HG02852 (cell line): ENCODE measurements at regions not wholly inside any gene's neighbourhood (a gene's known extent, or its start where the extent isn't known, plus 50 kb on each side); places are given as distances from the start of the nearest gene placed in this dataset.

Experiments
- ATAC-seq: cut with Tn5 transposase; IDR thresholded peaks from one replicate; pipeline ENCODE4 v1.9.1; 2021; ENCODE audit warnings: mild to moderate bottlenecking, moderate library complexity; ENCODE audit not compliant: unreplicated experiment

DNA sequence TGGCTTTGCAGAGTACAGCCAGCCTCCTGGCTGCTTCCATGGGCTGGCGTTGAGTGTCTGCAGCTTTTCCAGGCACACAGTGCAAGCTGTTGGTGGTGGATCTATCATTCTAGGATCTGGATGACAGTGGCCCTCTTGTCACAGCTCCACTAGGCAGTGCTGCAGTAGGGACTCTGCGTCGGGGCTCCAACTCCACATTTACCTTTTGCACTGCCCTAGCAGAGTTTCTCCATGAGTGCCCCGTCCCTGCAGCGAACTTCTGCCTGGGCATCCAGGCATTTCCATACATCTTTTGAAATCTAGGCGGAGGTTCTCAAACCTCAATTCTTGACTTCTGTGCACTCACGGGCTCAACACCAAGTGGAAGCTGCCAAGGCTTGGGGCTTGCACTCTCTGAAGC is 1697.3 kb upstream of the MIR17HG start:
- ATAC-seq, result no peak

DNA sequence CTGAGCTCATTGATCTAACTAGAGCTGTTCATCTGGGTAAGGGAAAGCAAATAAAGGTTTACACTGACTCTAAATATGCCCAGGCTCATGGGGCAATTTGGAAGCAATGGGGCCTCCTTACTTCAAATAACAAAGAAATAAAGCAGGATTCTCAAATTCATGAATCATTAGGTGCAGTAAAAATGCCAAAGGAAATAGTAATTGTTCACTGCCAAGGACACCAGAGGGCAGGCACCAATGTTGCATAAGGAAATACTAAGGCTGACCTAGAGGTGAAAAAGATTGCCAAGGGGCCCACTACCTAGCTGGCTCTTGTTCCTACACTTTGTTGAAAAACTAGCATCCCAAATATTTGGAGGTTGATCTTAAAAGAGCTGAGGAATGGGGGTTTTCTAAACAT is 1686.7 kb upstream of the MIR17HG start:
- no peak for ATAC-seq

DNA sequence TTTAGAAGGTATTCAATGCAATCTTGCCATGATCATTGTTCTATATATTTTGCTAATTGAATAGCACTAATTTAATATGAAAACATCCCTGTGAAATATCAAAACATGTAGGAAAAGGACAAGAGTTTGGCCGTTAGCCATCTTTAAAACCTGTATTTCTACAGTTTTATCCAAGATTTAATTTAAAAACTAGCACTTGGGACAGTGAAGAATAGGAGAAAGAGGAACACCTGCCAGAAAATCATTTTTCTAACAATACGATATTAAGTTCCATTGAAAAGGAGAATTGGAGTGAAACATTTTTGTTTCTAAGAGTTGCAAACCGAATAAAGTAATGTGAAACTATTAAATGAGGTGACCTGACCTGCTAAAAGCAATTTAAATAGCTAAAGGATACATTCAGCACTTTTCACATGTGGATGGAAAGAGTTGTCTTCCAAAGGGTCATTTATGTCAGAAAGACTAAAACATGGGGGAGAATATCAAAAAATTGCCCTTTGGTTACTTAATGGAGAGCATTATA is 1673.6 kb upstream of the MIR17HG start:
- ATAC-seq, result no peak

DNA sequence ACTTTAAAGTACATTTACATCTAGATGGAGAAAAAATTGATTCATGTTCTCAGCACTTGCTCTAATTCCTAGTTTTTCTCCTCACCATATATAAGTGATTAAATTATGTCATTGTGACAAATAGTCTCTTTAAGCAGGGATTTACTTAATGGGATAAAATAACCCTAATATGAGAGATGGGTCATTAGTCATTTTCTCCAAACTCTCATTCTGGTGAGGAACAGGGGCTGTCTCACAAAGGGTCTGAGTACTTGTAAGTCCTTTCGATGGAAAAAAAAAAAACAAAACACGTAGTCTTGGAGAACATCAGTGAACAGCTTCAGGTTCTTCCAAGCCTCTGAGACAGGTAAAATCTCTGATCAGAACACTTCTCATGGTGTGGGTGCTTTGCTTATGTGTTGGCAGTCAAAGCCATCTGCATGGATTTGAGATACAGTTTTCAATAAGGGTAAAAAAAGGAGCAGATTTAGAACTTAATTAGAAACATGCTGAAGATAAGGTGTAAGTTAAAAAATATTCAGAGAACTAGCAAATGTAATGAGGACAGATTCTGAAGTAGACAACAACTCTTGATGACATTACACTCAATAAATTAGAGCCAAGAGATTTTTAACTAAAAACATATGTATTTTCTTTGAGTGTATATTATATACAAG is 1668.9 kb upstream of the MIR17HG start:
- no peak for ATAC-seq

DNA sequence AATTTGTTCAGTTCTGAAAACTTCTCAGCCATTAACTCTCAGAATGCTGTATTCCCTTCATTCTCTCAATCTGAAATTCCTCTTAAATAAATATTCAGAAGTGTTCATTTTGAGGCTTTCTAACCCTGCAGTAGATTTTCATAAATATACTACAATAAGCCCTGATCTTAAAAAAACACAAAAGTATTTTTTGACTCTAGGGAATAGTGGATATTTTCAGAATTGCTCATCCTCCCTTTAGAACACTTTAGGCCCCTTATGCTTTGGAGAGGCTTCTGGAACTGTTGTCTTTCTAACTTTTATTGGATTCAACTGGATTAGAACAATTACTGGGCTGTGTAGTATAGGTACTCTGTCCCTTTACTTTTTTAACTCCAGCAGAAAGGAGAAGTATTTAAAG is 1662.6 kb upstream of the MIR17HG start:
- no peak for ATAC-seq

DNA sequence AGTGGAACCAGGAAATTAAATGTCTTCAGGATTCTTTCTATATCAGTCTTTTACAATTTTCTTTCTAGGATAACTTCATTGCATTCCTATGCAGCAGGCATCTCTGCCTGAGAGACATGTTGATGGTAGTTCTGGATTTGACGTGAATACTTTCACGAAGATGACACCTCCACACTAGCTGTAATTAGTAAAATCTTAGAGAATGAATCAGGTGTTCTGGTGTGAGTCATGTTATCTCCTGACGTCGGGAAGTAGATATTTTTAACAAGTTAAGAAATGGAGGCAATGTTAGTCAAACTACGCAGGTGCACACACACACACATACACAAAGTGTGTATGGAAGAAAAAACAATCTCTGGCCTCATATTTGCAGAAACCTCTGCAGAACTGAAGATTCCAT is 1661.3 kb upstream of the MIR17HG start:
- no peak for ATAC-seq

DNA sequence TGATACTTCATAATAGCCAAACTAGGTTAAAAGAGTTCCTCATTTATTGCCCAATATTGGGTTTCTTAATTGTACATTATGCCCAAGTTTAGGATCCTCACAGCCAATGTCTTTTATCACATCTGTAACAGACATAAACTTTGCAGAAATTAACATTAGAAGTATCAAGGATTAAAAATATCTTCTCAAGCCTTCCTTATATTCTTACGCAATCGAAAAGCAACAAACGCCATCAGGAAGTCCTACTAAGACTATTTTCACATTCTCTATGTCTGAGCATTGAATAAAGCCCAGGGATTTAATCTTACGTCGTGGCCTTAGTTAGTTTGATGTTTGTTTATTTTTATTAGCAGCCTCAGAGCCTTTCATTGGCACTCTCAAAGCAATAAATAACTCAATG is 1660.4 kb upstream of the MIR17HG start:
- ATAC-seq, result no peak

DNA sequence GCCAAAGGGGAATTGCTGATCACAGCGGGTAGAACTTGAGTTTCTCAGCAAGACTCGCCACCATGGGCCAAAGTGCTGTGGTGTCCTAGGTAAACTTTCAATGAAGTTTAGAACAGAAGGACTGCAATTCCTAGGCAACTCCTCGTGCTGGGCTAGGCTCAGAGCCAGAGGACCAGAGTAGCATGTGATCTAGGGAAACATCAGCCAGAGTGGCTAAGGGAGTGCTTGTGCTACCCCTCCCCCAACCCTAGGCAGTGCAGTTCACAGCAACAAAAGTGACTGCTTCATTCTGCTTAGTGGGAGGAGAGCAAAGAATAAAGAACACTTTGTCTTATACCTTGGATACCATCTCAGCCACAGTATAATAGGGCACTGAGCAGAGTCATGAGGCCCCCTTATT is 1658.6 kb upstream of the MIR17HG start:
- ATAC-seq, result no peak

DNA sequence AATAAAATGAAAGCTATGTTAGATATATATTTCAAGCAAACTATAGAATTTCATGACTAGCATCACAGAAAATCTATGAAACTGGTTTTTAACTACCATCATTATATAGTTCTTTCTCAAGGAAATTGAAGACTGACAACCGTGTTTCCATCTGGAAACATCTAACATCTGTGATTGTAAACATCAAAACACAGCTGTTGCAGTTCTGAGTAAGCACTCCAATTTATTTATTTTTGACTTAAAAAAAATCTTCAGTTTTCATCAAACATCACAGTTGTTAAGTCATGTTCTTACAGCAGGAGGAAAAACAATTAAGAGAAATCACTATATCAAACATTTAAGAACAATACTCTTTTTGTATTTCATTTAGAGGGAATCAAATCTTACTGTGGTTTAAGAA is 1653.0 kb upstream of the MIR17HG start:
- ATAC-seq, result no peak

DNA sequence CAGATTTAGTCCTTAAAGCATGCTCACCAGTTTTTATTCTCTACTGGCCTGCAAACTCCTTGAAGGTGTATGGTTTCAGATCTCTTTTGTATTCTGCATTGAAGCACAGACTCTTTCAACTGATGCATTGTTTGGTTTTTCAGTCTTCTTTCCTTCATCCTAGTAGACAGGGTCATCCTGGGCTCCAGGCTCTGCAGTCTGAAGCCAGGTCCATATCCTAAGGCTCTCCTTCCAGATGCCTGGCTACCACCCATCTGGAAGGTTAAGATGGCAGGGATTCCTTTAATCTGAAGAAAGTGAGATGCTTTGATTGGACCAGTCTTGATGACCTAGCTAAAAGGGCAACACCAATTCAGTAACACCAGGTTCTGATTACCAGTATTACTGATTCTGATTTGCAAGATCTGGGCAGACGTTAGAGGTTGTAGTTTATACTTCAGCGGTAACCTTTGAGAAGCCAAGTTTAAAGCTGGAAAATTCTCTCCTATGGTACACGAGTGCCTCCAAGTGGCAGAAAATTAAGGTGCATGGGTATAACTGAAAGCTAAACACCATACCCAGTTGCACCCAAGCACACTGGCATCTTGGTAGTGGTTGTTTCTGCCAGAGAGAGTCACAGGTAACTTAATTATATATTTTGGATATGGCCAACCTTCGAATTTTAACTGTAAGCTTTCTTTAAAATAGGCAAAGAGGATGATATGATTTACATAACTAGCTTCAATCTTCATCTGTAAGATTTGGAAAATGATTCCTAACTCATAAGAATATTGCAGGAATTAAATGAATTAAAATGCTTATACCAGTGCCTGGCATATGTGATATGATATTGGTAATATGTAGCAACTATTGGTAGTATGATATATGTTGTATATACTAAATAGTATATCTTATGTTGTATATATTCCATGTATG is 1651.9 kb upstream of the MIR17HG start:
- no peak for ATAC-seq

DNA sequence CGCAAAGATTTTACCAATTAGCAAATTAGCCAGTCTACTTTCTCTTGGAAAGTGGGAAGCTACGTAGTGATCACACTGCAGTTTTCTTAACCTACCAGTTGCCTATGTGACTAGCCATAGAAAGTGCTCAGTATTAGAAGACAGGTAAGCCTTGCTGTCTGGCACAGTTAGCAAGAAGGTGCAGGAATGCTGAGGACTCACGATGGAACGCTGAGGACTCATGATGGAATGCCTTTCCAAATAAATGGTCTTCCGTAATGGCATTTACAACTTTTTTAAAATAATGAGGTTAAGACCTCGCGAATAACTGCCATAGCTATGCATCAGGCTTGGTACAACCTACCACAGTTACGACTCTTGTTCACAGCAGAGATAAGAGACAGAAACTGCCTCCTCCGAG is 1645.6 kb upstream of the MIR17HG start:
- ATAC-seq, result no peak

DNA sequence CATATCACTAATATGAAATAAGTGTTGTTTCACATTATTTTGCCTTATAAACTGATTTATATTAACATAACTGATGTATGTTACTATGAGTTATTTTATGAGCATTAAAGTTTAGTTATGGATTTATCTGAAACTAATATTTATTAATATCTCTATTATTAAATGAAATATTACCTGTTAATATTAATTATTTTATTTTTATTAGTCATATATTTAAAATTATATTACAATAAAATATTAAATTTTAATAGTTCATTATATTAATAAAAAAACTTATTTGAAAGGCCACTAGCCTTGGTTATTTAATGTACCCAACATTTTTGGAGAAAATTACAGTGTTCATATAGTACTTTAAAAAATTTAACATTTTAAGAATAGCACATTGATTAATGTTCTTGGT is 1643.4 kb upstream of the MIR17HG start:
- ATAC-seq, result no peak

DNA sequence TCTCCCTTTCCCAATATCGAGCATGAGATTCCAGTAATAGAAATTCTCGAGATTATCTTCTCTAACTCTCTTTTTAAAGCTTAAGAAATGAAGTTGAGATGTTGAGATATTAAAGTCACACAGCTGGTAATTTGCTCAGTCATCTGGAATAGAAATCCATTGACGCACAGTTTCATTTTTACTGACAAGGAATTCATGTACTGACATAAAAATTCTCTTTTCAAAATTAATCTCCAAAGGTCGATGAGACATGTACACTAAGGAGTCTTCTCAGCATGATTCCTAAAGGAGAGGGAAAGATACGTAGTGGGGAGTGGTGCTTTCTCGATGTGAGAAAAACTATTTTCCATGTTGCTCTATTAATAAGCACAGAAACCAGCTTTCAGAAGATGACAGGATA is 1639.5 kb upstream of the MIR17HG start:
- ATAC-seq, result no peak

DNA sequence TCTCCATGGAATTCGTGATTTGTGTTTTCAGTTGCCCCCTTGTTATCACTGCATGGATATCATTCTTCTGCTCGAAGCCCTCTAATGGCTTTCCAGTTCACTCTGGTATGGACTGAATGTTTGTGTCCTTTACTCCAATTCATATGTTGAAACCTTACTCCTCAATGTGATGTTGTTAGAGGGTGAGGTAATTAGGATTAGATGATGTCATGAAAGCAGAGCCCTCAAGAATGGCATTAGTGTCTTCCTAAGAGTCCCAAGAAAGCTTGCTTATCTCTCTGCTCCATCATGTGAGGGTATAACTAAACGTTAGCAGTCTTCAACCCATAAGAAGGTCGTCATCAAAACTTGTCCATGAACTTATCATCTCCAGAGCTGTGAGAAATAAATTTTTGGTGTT is 1626.3 kb upstream of the MIR17HG start:
- ATAC-seq, result no peak

DNA sequence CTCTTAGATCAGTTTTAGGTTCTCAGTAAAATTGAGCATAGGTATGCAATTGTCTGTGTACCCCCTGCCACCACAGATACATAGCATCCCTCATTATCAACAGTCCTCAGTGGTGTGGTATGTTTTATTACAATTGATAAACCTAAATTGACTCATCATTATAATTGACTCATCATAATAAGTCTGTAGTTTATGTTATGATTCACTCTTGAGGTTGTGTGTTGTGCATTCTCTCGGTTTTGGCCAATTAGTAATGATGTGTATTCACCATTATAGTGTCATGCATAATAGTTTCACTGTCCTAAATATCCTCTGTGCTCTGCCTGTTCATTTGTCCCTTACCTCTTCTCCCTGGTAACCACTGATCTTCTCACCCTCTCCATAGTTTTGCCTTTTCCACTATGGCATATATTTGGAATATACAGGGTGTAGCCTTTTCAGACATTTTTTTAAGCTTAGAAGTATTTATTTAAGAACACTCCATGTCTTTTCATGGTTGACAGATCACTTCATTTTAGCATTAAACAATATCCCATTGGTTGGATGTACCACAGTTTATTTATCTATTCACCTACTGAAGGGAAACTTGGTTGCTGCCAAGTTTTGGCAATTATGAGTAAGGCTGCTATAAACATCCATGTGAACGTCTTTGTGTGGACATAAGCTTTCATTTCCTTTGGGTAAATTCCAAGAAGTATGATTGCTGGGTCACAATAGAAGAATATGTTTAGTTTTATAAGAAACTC is 1620.6 kb upstream of the MIR17HG start:
- no peak for ATAC-seq

DNA sequence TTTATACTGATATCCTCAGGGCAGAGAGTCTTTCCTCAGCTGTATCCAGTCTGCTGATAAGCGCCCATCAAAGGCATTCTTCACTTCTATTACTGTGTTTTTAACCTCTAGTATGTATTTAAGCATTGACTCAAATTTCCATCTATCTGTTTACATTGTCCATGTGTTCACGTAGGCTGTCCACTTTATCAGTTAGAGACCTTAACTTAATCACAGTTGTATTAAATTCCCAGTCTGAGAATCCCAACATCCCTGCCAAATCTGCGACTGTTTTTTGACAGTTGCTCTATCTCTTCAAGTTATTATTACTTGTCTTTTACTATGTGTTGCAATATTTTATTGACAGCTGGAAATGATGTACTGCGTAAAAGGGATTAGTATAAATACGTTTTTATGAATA is 1613.7 kb upstream of the MIR17HG start:
- ATAC-seq, result no peak

DNA sequence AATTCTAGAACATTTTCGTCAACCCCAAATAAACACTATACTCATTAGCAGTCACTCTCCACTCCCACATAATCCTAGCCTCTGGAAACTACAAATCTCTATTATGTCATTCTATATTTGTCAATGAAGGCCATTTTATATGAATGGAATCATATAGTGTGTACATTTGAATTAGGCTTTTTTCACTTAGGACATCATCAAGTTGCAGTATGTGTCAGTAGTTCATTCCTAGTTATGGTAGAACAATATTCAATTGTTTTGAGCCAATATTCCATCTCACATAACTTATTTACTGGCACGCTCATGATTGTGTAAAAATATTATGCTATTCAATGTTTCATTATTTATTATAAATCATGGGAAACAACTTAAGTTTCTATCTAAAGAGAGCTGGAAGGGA is 1610.4 kb upstream of the MIR17HG start:
- ATAC-seq, result no peak

DNA sequence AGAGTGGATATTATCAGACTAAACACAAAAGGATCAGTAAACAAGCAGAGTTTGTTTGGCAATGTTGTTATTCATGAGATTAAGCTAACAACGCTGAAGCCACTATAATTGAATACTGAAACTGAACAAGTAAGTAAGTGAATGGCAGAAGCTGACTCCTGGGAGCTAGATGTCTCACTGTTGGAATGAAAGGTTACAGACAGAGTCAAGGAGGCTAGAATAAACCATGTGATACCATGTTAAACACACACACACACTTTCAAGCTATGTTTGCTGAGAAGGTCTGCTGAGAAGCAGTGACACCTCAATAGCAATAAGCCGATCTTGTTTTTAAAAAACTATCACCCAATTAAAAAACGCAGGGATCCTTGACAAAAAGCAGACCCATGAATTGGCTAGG is 1609.4 kb upstream of the MIR17HG start:
- ATAC-seq, result no peak

DNA sequence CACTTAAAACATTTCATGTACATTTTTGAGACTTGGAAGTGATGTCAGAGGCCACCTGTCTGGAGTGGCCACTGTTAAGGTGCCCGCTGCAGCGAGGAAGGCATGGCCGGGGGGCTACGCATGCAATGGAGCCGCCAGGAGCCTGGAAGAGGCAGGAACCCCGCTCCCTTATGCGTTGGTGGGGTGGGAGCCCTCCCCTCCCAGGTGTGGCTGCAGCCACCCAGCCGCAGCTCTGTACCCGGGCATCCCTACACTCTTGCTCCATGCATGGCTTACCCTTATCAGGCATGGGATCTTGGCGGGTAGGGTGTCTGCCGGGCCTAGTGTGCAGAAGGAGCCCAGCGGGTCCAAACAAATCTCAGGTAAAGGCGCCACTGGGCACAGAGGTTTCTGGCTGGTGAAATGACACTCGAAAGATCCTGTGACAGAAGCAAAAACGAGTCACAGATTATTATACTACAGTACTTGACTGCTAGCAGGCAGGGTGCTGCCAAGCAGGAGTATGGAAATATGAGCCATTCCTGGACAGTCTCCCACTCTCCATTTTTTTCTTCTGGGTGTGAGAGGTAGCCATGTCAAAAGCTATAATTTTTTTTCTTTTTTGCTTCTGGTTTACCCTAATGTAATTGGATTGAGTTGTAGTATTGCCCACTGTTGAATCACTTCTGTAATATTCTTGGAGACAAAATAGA is 1606.3 kb upstream of the MIR17HG start:
- ATAC-seq, result no peak

DNA sequence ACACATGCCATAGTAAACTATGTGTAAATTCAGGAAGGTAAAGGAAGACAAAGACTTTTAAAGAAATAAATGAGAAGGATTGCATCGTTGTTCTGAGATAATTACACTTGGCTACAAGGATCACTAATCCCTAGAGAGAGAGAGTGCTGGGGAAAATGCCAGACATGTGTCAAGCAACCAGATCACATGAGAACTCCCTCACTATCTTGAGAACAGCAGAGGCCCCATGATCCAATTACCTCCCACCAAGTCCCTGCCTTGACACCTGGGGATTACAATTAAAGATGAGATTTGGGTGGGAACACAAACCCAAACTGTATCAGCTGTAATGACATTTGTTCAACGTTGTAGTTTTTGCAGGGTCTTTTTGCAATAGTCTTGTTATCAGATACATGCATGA is 1600.9 kb upstream of the MIR17HG start:
- no peak for ATAC-seq

DNA sequence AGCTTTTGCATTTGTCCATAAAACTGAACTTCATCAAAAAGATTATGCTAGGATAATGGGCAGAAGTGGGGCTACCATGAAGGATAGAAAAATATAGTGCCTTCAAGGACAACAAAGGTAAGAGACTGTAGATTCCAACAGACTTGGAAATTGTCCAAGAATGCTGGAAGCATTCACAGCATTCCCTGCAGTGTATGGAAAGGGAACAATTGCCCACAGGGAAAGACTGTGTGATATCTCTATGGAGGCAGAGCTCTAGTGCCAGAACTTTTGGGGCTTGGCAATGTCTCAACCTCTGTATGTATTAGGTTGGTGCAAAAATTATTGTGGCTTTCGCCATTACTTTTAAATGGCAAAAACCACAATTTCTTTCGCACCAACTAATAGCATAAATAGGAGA is 1598.8 kb upstream of the MIR17HG start:
- ATAC-seq, result no peak
